HEK293 (cell line): ENCODE measurements at regions not wholly inside any gene's neighbourhood (a gene's known extent, or its start where the extent isn't known, plus 50 kb on each side); places are given as distances from the start of the nearest gene placed in this dataset.

Experiments
- CTCF ChIP-seq: fragments of 450-650 bp; formaldehyde crosslinking; IDR thresholded peaks from 2 replicates; pipeline ENCODE4 v1.5.1; 2016; ENCODE audit warnings: missing biosample characterization, missing genetic modification characterization
- KLF8 ChIP-seq: fragments of 450-650 bp; formaldehyde crosslinking; IDR thresholded peaks from 2 replicates; pipeline ENCODE4 v1.5.1; 2016; ENCODE audit warnings: missing biosample characterization, missing genetic modification characterization
- PBX3 ChIP-seq: sonication (generic); formaldehyde crosslinking; IDR thresholded peaks from 2 replicates; pipeline ENCODE4 v1.8.1; 2022; ENCODE audit warnings: mild to moderate bottlenecking, moderate library complexity, missing genetic modification reagents
- ZFP37 ChIP-seq: fragments of 450-650 bp; formaldehyde crosslinking; IDR thresholded peaks from 2 replicates; pipeline ENCODE4 v1.5.1; 2016; ENCODE audit warnings: missing biosample characterization, missing genetic modification characterization
- ZNF114 ChIP-seq: fragments of 450-650 bp; formaldehyde crosslinking; IDR thresholded peaks from 2 replicates; pipeline ENCODE4 v1.5.0; 2017; ENCODE audit warnings: missing biosample characterization, missing genetic modification characterization
- ZNF121 ChIP-seq: fragments of 450-650 bp; formaldehyde crosslinking; IDR thresholded peaks from 2 replicates; pipeline ENCODE4 v1.5.1; 2016; ENCODE audit warnings: missing biosample characterization, missing genetic modification characterization
- ZNF19 ChIP-seq: fragments of 450-650 bp; formaldehyde crosslinking; IDR thresholded peaks from 2 replicates; pipeline ENCODE4; 2016; ENCODE audit warnings: missing biosample characterization, missing genetic modification characterization, low read depth
- ZNF23 ChIP-seq: fragments of 450-650 bp; formaldehyde crosslinking; IDR thresholded peaks from 2 replicates; pipeline ENCODE4 v1.5.1; 2016; ENCODE audit warnings: missing biosample characterization, missing genetic modification characterization, borderline replicate concordance
- ZNF274 ChIP-seq, 2 experiments: fragments of 200-500 bp in 1 of 2; fragments of 450-650 bp in 1 of 2; sonication (Bioruptor generic) in 1 of 2; formaldehyde crosslinking in 1 of 2; IDR thresholded peaks; 2 replicates each; pipeline versions ENCODE4 v1.5.1 to v1.6.1; 2014 to 2016; ENCODE audit warnings: borderline replicate concordance in 1 of 2, inconsistent platforms in 1 of 2, low read length in 1 of 2, missing biosample characterization in 1 of 2, missing genetic modification characterization in 1 of 2
- ZNF324 ChIP-seq: fragments of 450-650 bp; formaldehyde crosslinking; IDR thresholded peaks from 2 replicates; pipeline ENCODE4 v1.5.1; 2016; ENCODE audit warnings: missing biosample characterization, missing genetic modification characterization
- ZNF521 ChIP-seq: fragments of 450-650 bp; formaldehyde crosslinking; IDR thresholded peaks from 2 replicates; pipeline ENCODE4 v1.5.1; 2017; ENCODE audit warnings: missing biosample characterization, mild to moderate bottlenecking, missing genetic modification characterization
- ZSCAN4 ChIP-seq: fragments of 450-650 bp; formaldehyde crosslinking; IDR thresholded peaks from 2 replicates; pipeline ENCODE4 v1.5.1; 2017; ENCODE audit warnings: missing biosample characterization, missing genetic modification characterization
- ZSCAN5A ChIP-seq: fragments of 450-650 bp; formaldehyde crosslinking; IDR thresholded peaks from 2 replicates; pipeline ENCODE4 v1.5.1; 2016; ENCODE audit warnings: missing biosample characterization, missing genetic modification characterization

- no peak for TF ChIP-seq ZNF274 (IDR thresholded peaks at IDR 0.05; ENCODE audit: low read length)
- no peak for TF ChIP-seq ZNF274 (tag by site-specific recombination; IDR thresholded peaks at IDR 0.05; ENCODE audit: borderline replicate concordance)
- TF ChIP-seq CTCF (tag by site-specific recombination) = no peak
- TF ChIP-seq ZFP37 (tag by site-specific recombination) = no peak
- no peak for TF ChIP-seq ZSCAN4 (tag by site-specific recombination)
- no peak for TF ChIP-seq KLF8
- TF ChIP-seq ZNF324 = no peak
- no peak for TF ChIP-seq ZNF121
- no peak for TF ChIP-seq ZNF521 (tag by site-specific recombination)
- TF ChIP-seq ZNF114 (tag by site-specific recombination) = no peak
- no peak for TF ChIP-seq ZNF23 (tag by site-specific recombination)
- TF ChIP-seq PBX3 (CRISPR knock-in tag) = no peak
- TF ChIP-seq ZNF19 = no peak
- TF ChIP-seq ZSCAN5A (tag by site-specific recombination) = no peak
Observed at GRCh38 chr4:181822005-181822375, 421.2 kb upstream of the TENM3 start.
